ENCODE measurements at regions not wholly inside any gene's neighbourhood (a gene's known extent, or its start where the extent isn't known, plus 50 kb on each side); places are given as distances from the start of the nearest gene placed in this dataset.

GRCh38 chr4:14807856-14808255, 194.4 kb upstream of the CPEB2 start:
- H4K5ac ChIP-seq (ENCODE audit: insufficient read length, low read depth, low read length): no peak overlapping the region
- no peak overlapping the region for H4K91ac ChIP-seq (replicated peaks; ENCODE audit: insufficient read length, low read length)
- no peaks in the 10 kb centered on the region for H3K9me3 ChIP-seq (ENCODE audit: insufficient read depth in 2 of 2, low read depth in 1 of 2, low read length in 1 of 2)
- no peak overlapping the region for H3K18ac ChIP-seq (ENCODE audit: extremely low read depth, low read length)
- H2AFZ ChIP-seq (ENCODE audit: low read length): no peak overlapping the region
- H4K20me1 ChIP-seq (replicated peaks in 1 of 2; ENCODE audit: control insufficient read depth in 1 of 2, insufficient read depth in 2 of 2, low read length in 2 of 2): no peaks in the 10 kb centered on the region
- H3K4me2 ChIP-seq (ENCODE audit: insufficient read depth in 1 of 2, low read depth in 2 of 2, low read length in 2 of 2): no peak overlapping the region
- TF ChIP-seq CTBP2 (IDR thresholded peaks at IDR 0.05; ENCODE audit: borderline replicate concordance, insufficient read depth, insufficient read length, low read length) (no peak), HDAC2 (IDR thresholded peaks at IDR 0.05; ENCODE audit: borderline replicate concordance in 1 of 2, low read depth in 2 of 2, low read length in 2 of 2) (no peak), POU5F1 (IDR thresholded peaks at IDR 0.05; ENCODE audit: low read depth, low read length) (no peak), PHF8 (conservative IDR thresholded peaks at IDR 0.05; ENCODE audit: low read depth, low read length) (no peak), RAD21 (IDR thresholded peaks at IDR 0.05 in 1 of 2, conservative IDR thresholded peaks at IDR 0.05 in 1 of 2; ENCODE audit: low read depth in 2 of 2, low read length in 2 of 2) (no peak), BRCA1 (IDR thresholded peaks at IDR 0.05; ENCODE audit: low read depth, low read length) (no peak), SAP30 (IDR thresholded peaks at IDR 0.05; ENCODE audit: insufficient read depth, insufficient replicate concordance, low read length) (no peak), BCL11A (IDR thresholded peaks at IDR 0.05; ENCODE audit: low read depth in 2 of 2, low read length in 2 of 2) (no peak)
- TF ChIP-seq, protein P1, sequence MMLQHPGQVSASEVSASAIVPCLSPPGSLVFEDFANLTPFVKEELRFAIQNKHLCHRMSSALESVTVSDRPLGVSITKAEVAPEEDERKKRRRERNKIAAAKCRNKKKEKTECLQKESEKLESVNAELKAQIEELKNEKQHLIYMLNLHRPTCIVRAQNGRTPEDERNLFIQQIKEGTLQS (IDR thresholded peaks at IDR 0.05; ENCODE audit: insufficient read depth, low read depth, low read length): no peak
- H3K27ac ChIP-seq (ENCODE audit: low read depth, low read length): no peak overlapping the region
- no peaks in the 10 kb centered on the region for H3K79me1 ChIP-seq (ENCODE audit: low read depth, low read length)
- no peak overlapping the region for H3K56ac ChIP-seq (replicated peaks; ENCODE audit: insufficient read length, low read depth, low read length)
- H2BK120ac ChIP-seq (replicated peaks; ENCODE audit: low read depth, low read length): no peak overlapping the region
- H3K36me3 ChIP-seq (ENCODE audit: control insufficient read depth in 2 of 4, insufficient read depth in 4 of 4, low read length in 3 of 4): no peaks in the 10 kb centered on the region
- H2BK12ac ChIP-seq (ENCODE audit: low read depth, low read length): no peak overlapping the region
- no peak overlapping the region for H3K23ac ChIP-seq (ENCODE audit: insufficient read length)
- no peaks in the 10 kb centered on the region for H3K23me2 ChIP-seq (ENCODE audit: low read depth, low read length)
- no peak overlapping the region for H3K14ac ChIP-seq (ENCODE audit: insufficient read length)
- H4K8ac ChIP-seq (ENCODE audit: extremely low read depth, insufficient read depth, low read length): no peak overlapping the region
- H3K4me3 ChIP-seq (ENCODE audit: extremely low read depth in 1 of 4, insufficient read depth in 2 of 4, low read depth in 3 of 4, low read length in 4 of 4): no peak overlapping the region
- H2AK5ac ChIP-seq (ENCODE audit: low read depth, low read length): no peak overlapping the region
- no peaks in the 10 kb centered on the region for H3K4me1 ChIP-seq (replicated peaks in 1 of 4; ENCODE audit: control insufficient read depth in 3 of 4, insufficient read depth in 4 of 4, low read length in 3 of 4)
- ChIA-PET POLR2A (ENCODE audit: partially characterized antibody) (no interaction called here), CTCF (ENCODE audit: partially characterized antibody) (no interaction called here)
- DNase-seq (ENCODE audit: low read depth in 1 of 2, low spot score in 2 of 2): no peak
- WGBS, 2 experiments (ENCODE audit: extremely low coverage in 1 of 2, insufficient coverage in 1 of 2, insufficient read length in 1 of 2, insufficient replicate concordance in 2 of 2, low coverage in 1 of 2, low lambda C conversion rate in 2 of 2, missing lambda C conversion rate in 1 of 2): 92% methylated on average over 4 of the region's 4 CpGs; no CpG with 5 or more reads in 1 of the 2 experiments
- no peak overlapping the region for H2BK15ac ChIP-seq (ENCODE audit: low read length)
- H3K79me2 ChIP-seq (ENCODE audit: control insufficient read depth in 1 of 2, insufficient read depth in 2 of 2, low read length in 2 of 2): no peaks in the 10 kb centered on the region
- no peak overlapping the region for H2BK20ac ChIP-seq (ENCODE audit: low read length)
- no peaks in the 10 kb centered on the region for H3K27me3 ChIP-seq (replicated peaks in 1 of 4; ENCODE audit: control insufficient read depth in 3 of 4, extremely low read depth in 1 of 4, insufficient read depth in 3 of 4, low read length in 3 of 4)
- no peak overlapping the region for H3K9ac ChIP-seq (replicated peaks in 1 of 4; ENCODE audit: extremely low read depth in 1 of 4, low read depth in 3 of 4, low read length in 3 of 4)
- H3K4ac ChIP-seq (replicated peaks; ENCODE audit: insufficient read length, low read depth, low read length): no peak overlapping the region
- no peak overlapping the region for H2BK5ac ChIP-seq (ENCODE audit: low read depth, low read length)
- FAIRE-seq: no peak

Measured in H1 (cell line).